Neural cell (in vitro differentiated cells): ENCODE measurements at regions not wholly inside any gene's neighbourhood (a gene's known extent, or its start where the extent isn't known, plus 50 kb on each side); places are given as distances from the start of the nearest gene placed in this dataset.

ENCODE experiments used
- H2AFZ ChIP-seq: fragments of 200-600, 300-800 bp; sonication (generic), shearing (Covaris generic); 2 replicates; pipeline ENCODE4 v1.6.0; 2014; ENCODE audit warnings: low read depth, mild to moderate bottlenecking, antibody characterized with exemption, low read length, moderate library complexity
- H3F3A ChIP-seq: fragments of 200-600 bp; shearing (Covaris generic); 2 replicates; pipeline ENCODE4 v1.6.1; 2016; ENCODE audit warnings: mild to moderate bottlenecking, moderate library complexity, mixed read lengths, antibody characterized with exemption, low read length; ENCODE audit not compliant: insufficient read depth, poor library complexity, severe bottlenecking
- H3K27ac ChIP-seq: fragments of 200-600, 300-800 bp; sonication (generic), shearing (Covaris generic); 2 replicates; pipeline ENCODE4 v1.5.1; 2014; ENCODE audit warnings: mild to moderate bottlenecking, low read length, moderate library complexity
- H3K27me3 ChIP-seq: fragments of 300-800, 200-600 bp; sonication (generic), shearing (Covaris generic); 2 replicates; pipeline ENCODE4 v1.6.0; 2014; ENCODE audit warnings: mild to moderate bottlenecking, low read depth, low read length, moderate library complexity; ENCODE audit not compliant: insufficient read depth
- H3K36me3 ChIP-seq: fragments of 300-800, 200-600 bp; sonication (generic), shearing (Covaris generic); 2 replicates; pipeline ENCODE4 v1.5.1; 2014; ENCODE audit warnings: mild to moderate bottlenecking, antibody characterized with exemption, low read length, moderate library complexity; ENCODE audit not compliant: insufficient read depth
- H3K4me2 ChIP-seq: fragments of 300-800, 200-600 bp; sonication (generic), shearing (Covaris generic); 2 replicates; pipeline ENCODE4 v1.6.0; 2014; ENCODE audit warnings: mild to moderate bottlenecking, low read length
- H3K4me3 ChIP-seq: fragments of 300-800, 200-600 bp; sonication (generic), shearing (Covaris generic); 2 replicates; pipeline ENCODE4 v1.5.1; 2014; ENCODE audit warnings: mild to moderate bottlenecking, low read length, moderate library complexity
- H3K79me2 ChIP-seq: fragments of 200-600 bp; shearing (Covaris generic); replicated peaks from 2 replicates; pipeline ENCODE4 v1.6.0; 2014; ENCODE audit warnings: mild to moderate bottlenecking, low read length, moderate library complexity; ENCODE audit not compliant: insufficient read depth
- H3K9ac ChIP-seq: fragments of 300-800, 200-600 bp; sonication (generic), shearing (Covaris generic); 2 replicates; pipeline ENCODE4 v1.6.1; 2016; ENCODE audit warnings: mild to moderate bottlenecking, low read length, mixed read lengths
- H3K9me2 ChIP-seq: fragments of 200-600 bp; shearing (Covaris generic); 2 replicates; pipeline ENCODE4 v1.6.1; 2016; ENCODE audit warnings: mild to moderate bottlenecking, low read length, mixed read lengths; ENCODE audit not compliant: insufficient read depth
- H3K9me3 ChIP-seq: fragments of 200-600, 300-800 bp; sonication (generic), shearing (Covaris generic); 2 replicates; pipeline ENCODE4 v1.6.1; 2016; ENCODE audit warnings: mild to moderate bottlenecking, mixed run types, low read length, moderate library complexity, mixed read lengths
- H4K20me1 ChIP-seq: fragments of 200-600 bp; shearing (Covaris generic); 2 replicates; pipeline ENCODE4 v1.6.1; 2016; ENCODE audit warnings: mild to moderate bottlenecking, mixed run types; ENCODE audit not compliant: insufficient read depth
- CTCF ChIP-seq: fragments of 450-650 bp; IDR thresholded peaks from 2 replicates; pipeline ENCODE4 v1.5.1; 2014; ENCODE audit warnings: antibody characterized with exemption, mild to moderate bottlenecking, moderate library complexity; ENCODE audit not compliant: poor library complexity, severe bottlenecking
- EP300 ChIP-seq: fragments of 450-650 bp; conservative IDR thresholded peaks from 2 replicates; pipeline ENCODE4 v1.6.1; 2014; ENCODE audit warnings: antibody characterized with exemption, mild to moderate bottlenecking, moderate library complexity; ENCODE audit not compliant: poor library complexity, severe bottlenecking
- EZH2 ChIP-seq: fragments of 200-600, 300-800 bp; shearing (Covaris generic), sonication (generic); IDR thresholded peaks from 2 replicates; pipeline ENCODE4 v1.6.1; 2014; ENCODE audit warnings: antibody characterized with exemption, low read length, borderline replicate concordance, mild to moderate bottlenecking; ENCODE audit not compliant: insufficient read depth, poor library complexity, severe bottlenecking
- MXI1 ChIP-seq: fragments of 450-650 bp; conservative IDR thresholded peaks from 2 replicates; pipeline ENCODE4 v1.6.1; 2014; ENCODE audit warnings: antibody characterized with exemption, mild to moderate bottlenecking; ENCODE audit not compliant: poor library complexity, severe bottlenecking
- POLR2AphosphoS5 ChIP-seq: IDR thresholded peaks from 2 replicates; pipeline ENCODE4 v1.6.1; 2012
- RAD21 ChIP-seq: fragments of 450-650 bp; conservative IDR thresholded peaks from 2 replicates; pipeline ENCODE4 v1.6.1; 2014; ENCODE audit warnings: antibody characterized with exemption, mild to moderate bottlenecking, moderate library complexity
- REST ChIP-seq: IDR thresholded peaks from 2 replicates; pipeline ENCODE4 v1.6.1; 2012; ENCODE audit warnings: borderline replicate concordance
- SMC3 ChIP-seq: fragments of 450-650 bp; conservative IDR thresholded peaks from 2 replicates; pipeline ENCODE4 v1.6.1; 2014; ENCODE audit warnings: antibody characterized with exemption, mild to moderate bottlenecking, moderate library complexity; ENCODE audit not compliant: poor library complexity
- TAF1 ChIP-seq: IDR thresholded peaks from 2 replicates; pipeline ENCODE4 v1.6.1; 2012; ENCODE audit warnings: low read depth

- TF ChIP-seq MXI1 (no peak), SMC3 (no peak), POLR2AphosphoS5 (no peak), EP300 (no peak), RAD21 (no peak), REST (no peak), CTCF (no peak), EZH2 (no peak), TAF1 (no peak)
- Histone ChIP-seq H3K4me2 (no peak overlapping the region), H4K20me1 (no peaks in the 10 kb centered on the region), H3K4me3 (no peak overlapping the region), H2AFZ (no peak overlapping the region), H3K9me2 (no peaks in the 10 kb centered on the region), H3K27ac (no peak overlapping the region), H3K27me3 (no peaks in the 10 kb centered on the region), H3K36me3 (no peaks in the 10 kb centered on the region), H3K9me3 (no peaks in the 10 kb centered on the region), H3K9ac (no peak overlapping the region), H3K79me2 (no peaks in the 10 kb centered on the region), H3F3A (no peaks in the 10 kb centered on the region)
Measured at GRCh38 chrX:112536544-112536943, 143.2 kb downstream of the LHFPL1 start.

GRCh38 chrX:112527903-112528302, 151.8 kb downstream of the LHFPL1 start:
- Histone ChIP-seq H3K4me3 (no peak overlapping the region), H4K20me1 (no peaks in the 10 kb centered on the region), H3K27me3 (no peaks in the 10 kb centered on the region), H2AFZ (no peak overlapping the region), H3K9ac (no peak overlapping the region), H3K36me3 (no peaks in the 10 kb centered on the region), H3K9me2 (no peaks in the 10 kb centered on the region), H3K27ac (no peak overlapping the region), H3K9me3 (no peaks in the 10 kb centered on the region), H3K79me2 (no peaks in the 10 kb centered on the region), H3K4me2 (no peak overlapping the region), H3F3A (no peaks in the 10 kb centered on the region)
- no peak for TF ChIP-seq RAD21
- TF ChIP-seq MXI1 = no peak
- TF ChIP-seq REST = no peak
- no peak for TF ChIP-seq SMC3
- no peak for TF ChIP-seq POLR2AphosphoS5
- no peak for TF ChIP-seq EP300
- no peak for TF ChIP-seq TAF1
- no peak for TF ChIP-seq CTCF
- TF ChIP-seq EZH2 = no peak
